Mesothelial cell of epicardium (in vitro differentiated cells): ENCODE measurements at regions not wholly inside any gene's neighbourhood (a gene's known extent, or its start where the extent isn't known, plus 50 kb on each side); places are given as distances from the start of the nearest gene placed in this dataset.

ENCODE experiments used
- DNase-seq, 2 experiments: peaks; one replicate each; pipeline ENCODE4 v3.0.0; 2021; ENCODE audit warnings: low spot score in 2 of 2; ENCODE audit not compliant: unreplicated experiment in 2 of 2
- H3K27ac Mint-ChIP-seq: 2 replicates; pipeline ENCODE4 v1.8.0; 2021; ENCODE audit warnings: mixed read lengths
- H3K27me3 Mint-ChIP-seq: 2 replicates; pipeline ENCODE4 v1.8.0; 2021; ENCODE audit warnings: low read depth, mixed read lengths
- H3K36me3 Mint-ChIP-seq: 2 replicates; pipeline ENCODE4 v1.8.0; 2021; ENCODE audit warnings: mixed read lengths
- H3K4me1 Mint-ChIP-seq: 2 replicates; pipeline ENCODE4 v1.8.0; 2021; ENCODE audit warnings: mixed read lengths
- H3K4me3 Mint-ChIP-seq: 2 replicates; pipeline ENCODE4 v1.8.0; 2021; ENCODE audit warnings: mild to moderate bottlenecking, moderate library complexity, mixed read lengths
- H3K9me3 Mint-ChIP-seq: 2 replicates; pipeline ENCODE4 v1.8.0; 2021; ENCODE audit warnings: mixed read lengths
- TF ChIP-seq, protein P1 (sequence below): fragments of 200-600 bp; sonication (generic); IDR thresholded peaks from one replicate; pipeline ENCODE4 v1.5.0; 2021; ENCODE audit warnings: antibody characterized with exemption; ENCODE audit not compliant: unreplicated experiment

DNA sequence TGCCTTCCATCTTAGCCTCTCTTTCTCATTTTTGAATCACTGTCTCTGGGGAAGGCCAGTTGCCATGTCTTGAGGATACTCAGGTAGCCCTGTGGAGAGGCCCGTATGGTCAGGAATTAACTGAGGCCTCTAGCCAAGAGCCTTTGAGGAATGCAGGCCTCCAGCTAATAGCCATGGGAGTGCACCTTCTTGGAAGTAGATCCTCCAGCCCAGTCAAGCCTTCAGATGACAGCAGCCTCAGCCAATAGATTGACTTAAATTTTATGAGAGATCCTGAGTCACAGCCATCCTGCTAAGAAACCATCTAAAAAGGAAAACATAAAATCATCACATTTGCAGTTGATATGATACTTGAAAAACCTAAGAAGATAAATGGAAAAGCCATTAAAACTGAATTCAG lies 112.5 kb upstream of the BNIP2 start:
- Mint-ChIP-seq H3K9me3 (peaks cover 18% of the 10 kb centered on the region), H3K27me3 (peaks cover 13% of the 10 kb centered on the region), H3K4me1 (peaks cover 9% of the 10 kb centered on the region), H3K36me3 (no peaks in the 10 kb centered on the region), H3K27ac (no peak overlapping the region), H3K4me3 (no peak overlapping the region)
- DNase-seq, result no peak
- TF ChIP-seq, protein P1, sequence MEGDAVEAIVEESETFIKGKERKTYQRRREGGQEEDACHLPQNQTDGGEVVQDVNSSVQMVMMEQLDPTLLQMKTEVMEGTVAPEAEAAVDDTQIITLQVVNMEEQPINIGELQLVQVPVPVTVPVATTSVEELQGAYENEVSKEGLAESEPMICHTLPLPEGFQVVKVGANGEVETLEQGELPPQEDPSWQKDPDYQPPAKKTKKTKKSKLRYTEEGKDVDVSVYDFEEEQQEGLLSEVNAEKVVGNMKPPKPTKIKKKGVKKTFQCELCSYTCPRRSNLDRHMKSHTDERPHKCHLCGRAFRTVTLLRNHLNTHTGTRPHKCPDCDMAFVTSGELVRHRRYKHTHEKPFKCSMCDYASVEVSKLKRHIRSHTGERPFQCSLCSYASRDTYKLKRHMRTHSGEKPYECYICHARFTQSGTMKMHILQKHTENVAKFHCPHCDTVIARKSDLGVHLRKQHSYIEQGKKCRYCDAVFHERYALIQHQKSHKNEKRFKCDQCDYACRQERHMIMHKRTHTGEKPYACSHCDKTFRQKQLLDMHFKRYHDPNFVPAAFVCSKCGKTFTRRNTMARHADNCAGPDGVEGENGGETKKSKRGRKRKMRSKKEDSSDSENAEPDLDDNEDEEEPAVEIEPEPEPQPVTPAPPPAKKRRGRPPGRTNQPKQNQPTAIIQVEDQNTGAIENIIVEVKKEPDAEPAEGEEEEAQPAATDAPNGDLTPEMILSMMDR, result no peak

DNA sequence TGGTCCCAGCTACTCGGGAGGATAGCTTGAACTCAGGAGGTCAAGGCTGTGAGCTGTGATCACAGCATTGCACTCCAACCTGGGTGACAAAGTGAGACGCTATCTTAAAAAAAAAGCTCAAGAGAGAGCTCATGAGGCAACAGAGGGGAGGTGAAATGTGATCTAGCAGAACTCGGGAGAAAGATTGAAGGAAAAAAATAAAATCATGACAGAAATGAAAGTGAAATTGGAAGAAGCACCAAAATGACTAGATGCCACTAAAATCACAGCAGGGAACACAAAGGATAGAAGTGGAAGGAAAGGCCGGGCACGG lies 109.4 kb upstream of the BNIP2 start:
- H3K4me1 Mint-ChIP-seq, result peaks cover 16% of the 10 kb centered on the region
- no peaks in the 10 kb centered on the region for H3K9me3 Mint-ChIP-seq
- H3K27ac Mint-ChIP-seq, result no peak overlapping the region
- peaks cover 24% of the 10 kb centered on the region for H3K27me3 Mint-ChIP-seq
- DNase-seq, result no peak
- no peaks in the 10 kb centered on the region for H3K36me3 Mint-ChIP-seq
- TF ChIP-seq, protein P1, result no peak
- no peak overlapping the region for H3K4me3 Mint-ChIP-seq

DNA sequence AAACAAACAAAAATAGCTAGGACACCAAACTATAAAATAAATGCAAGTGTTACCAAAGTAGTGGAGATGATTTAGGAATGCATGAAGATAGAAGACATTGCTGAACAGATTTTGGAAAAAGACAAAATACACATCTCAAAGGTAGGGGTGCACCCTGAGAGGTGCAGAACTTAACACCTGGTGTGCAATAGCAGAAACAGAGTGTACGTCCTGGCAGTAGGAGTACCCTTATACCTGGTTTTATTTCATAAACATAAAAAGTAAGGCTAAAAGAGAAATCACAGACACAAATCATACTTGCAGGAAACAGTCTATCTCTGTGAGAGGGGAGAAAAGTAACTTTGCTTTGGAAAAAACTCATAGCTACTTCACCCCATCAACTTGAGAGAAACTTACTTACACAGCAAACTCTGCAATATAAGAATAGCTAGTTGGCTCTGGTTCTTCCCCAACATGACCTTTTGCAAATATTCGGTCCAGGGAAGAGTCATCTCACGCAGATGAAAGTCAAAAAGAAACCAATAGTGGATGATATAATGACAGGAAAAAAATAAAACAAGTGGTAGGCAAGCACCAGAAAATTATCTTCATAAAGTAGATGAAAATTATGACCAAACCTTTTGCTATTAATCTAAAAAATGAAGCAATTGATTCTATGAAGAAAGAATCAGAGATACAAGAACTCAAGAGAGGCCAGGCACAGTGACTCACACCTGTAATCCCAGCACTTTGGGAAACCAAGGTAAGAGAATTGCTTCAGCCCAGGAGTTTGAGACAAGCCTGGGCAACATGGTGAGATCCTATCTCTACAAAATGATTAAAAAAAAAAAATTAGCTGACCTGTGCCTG lies 108.9 kb upstream of the BNIP2 start:
- Mint-ChIP-seq H3K4me3 (no peak overlapping the region), H3K4me1 (peaks cover 10% of the 10 kb centered on the region), H3K27ac (no peak overlapping the region), H3K27me3 (peaks cover 24% of the 10 kb centered on the region), H3K9me3 (no peaks in the 10 kb centered on the region), H3K36me3 (no peaks in the 10 kb centered on the region)
- no peak for DNase-seq
- TF ChIP-seq, protein P1, result no peak

DNA sequence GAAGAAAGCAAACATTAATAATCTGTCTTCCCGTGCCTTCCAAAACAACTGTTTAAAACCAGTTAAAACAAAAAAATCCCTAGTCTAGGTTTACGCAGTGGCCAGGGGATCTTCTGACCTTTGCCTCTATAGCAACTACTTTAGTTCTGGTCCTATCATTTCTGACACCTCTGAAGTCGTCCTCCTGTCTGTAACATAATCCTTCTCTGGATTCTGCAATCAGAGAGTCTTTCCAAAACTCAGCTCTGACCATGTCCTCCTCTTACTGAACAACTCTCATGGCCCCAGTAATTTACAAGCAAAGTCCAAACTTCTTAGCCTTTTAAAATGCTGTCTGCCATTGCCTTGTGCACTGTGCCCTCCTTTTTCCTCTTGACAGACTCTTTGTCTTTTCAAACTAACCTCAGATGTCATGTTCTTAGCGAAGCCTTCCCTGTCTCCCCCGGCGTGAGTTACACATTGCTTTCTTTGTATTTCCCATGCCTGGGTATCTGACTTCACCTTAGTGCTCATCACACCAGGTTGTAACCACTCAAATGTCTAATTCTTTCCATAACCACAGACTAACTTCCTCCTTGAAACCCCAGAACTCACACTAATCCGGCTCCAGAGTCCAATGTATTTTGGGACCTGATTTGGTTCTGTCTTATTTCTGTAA lies 105.2 kb upstream of the BNIP2 start:
- H3K4me1 Mint-ChIP-seq, result peaks cover 10% of the 10 kb centered on the region
- H3K27me3 Mint-ChIP-seq, result peaks cover 30% of the 10 kb centered on the region
- no peaks in the 10 kb centered on the region for H3K36me3 Mint-ChIP-seq
- TF ChIP-seq, protein P1, result no peak
- no peak overlapping the region for H3K27ac Mint-ChIP-seq
- H3K4me3 Mint-ChIP-seq, result no peak overlapping the region
- DNase-seq, result no peak
- no peaks in the 10 kb centered on the region for H3K9me3 Mint-ChIP-seq

DNA sequence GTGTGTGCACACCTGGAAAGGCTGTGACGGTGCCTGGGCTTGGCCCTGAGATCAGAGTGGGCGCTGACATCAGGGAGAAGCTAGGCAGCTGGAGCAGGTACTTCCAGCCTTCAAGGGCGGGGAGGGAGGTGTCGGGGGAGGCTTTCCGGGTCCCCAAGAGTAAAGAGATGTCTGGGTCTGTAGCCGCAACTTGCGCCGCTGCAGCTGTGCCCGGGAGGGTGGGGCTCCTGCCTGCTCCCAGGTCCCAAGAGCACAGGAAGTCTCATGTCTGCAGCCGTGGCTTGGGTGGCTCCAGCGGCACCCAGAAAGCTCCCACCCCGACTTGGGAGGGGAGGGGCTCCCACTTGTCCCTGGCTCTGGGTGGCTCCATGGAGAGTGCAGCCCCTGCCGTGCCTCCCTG lies 103.2 kb upstream of the BNIP2 start:
- no peak for DNase-seq
- TF ChIP-seq, protein P1, result no peak
- Mint-ChIP-seq H3K27ac (no peak overlapping the region), H3K4me1 (peaks cover 10% of the 10 kb centered on the region), H3K9me3 (no peaks in the 10 kb centered on the region), H3K27me3 (peaks cover 23% of the 10 kb centered on the region), H3K36me3 (no peaks in the 10 kb centered on the region), H3K4me3 (no peak overlapping the region)
